MCF 10A (cell line): ENCODE measurements at regions not wholly inside any gene's neighbourhood (a gene's known extent, or its start where the extent isn't known, plus 50 kb on each side); places are given as distances from the start of the nearest gene placed in this dataset.
A peak's percentile ranks its signal among the peaks of the same experiment; 100 is the strongest.

Experiments
- BruUV-seq: library from RNA; stranded (reverse); fragments of 400-500 nt; replicated peaks from 2 replicates; lab custom pipeline; 2021; lab: Mats Ljungman, UMichigan
- CTCF ChIA-PET: fragments of 300-600 bp; sonication (Branson Sonifier 250); formaldehyde crosslinking; extraction: SDS; loops from one replicate; lab custom pipeline; 2021; ENCODE audit warnings: antibody characterized with exemption, inconsistent platforms; lab: Yijun Ruan, JAX
- POLR2A ChIA-PET: fragments of 300-600, 350-650 bp; sonication (Branson Sonifier 250); formaldehyde crosslinking; extraction: SDS; loops from one replicate; lab custom pipeline; 2020; ENCODE audit warnings: antibody characterized with exemption, inconsistent platforms; lab: Yijun Ruan, JAX
- DNase-seq: peaks from one replicate; pipeline ENCODE4 v3.0.0-alpha.2; 2018; ENCODE audit not compliant: unreplicated experiment
- H3K27ac Mint-ChIP-seq: one replicate; pipeline ENCODE4 v1.8.0; 2022; ENCODE audit warnings: mild to moderate bottlenecking, low read depth, mixed read lengths; ENCODE audit not compliant: unreplicated experiment
- H3K27me3 Mint-ChIP-seq: one replicate; pipeline ENCODE4 v1.8.0; 2022; ENCODE audit warnings: mixed read lengths; ENCODE audit not compliant: insufficient read depth, unreplicated experiment
- H3K36me3 Mint-ChIP-seq: one replicate; pipeline ENCODE4 v1.8.0; 2022; ENCODE audit warnings: mild to moderate bottlenecking, moderate library complexity, mixed read lengths; ENCODE audit not compliant: insufficient read depth, unreplicated experiment
- H3K4me1 Mint-ChIP-seq: one replicate; pipeline ENCODE4 v1.8.0; 2022; ENCODE audit warnings: mixed read lengths; ENCODE audit not compliant: insufficient read depth, unreplicated experiment
- H3K4me3 Mint-ChIP-seq: one replicate; pipeline ENCODE4 v1.8.0; 2022; ENCODE audit warnings: mild to moderate bottlenecking, moderate library complexity, mixed read lengths; ENCODE audit not compliant: unreplicated experiment
- H3K9me3 Mint-ChIP-seq: one replicate; pipeline ENCODE4 v1.8.0; 2022; ENCODE audit warnings: mixed read lengths; ENCODE audit not compliant: unreplicated experiment
- intact Hi-C: fragments of 100-400 bp; cut with micrococcal nuclease; formaldehyde crosslinking; loops from 2 replicates; pipeline ENCODE4 v1.14.1; 2022
- TF ChIP-seq, protein P1 (sequence below): fragments of 200-600 bp; IDR thresholded peaks from one replicate; pipeline ENCODE4 v1.8.0; 2022; ENCODE audit warnings: antibody characterized with exemption, mild to moderate bottlenecking; ENCODE audit not compliant: unreplicated experiment

GRCh38 chr11:45395421-45395820 is 109.3 kb upstream of the SYT13 start:
- H3K9me3 Mint-ChIP-seq: no peaks in the 10 kb centered on the region
- no TSS peak for BruUV-seq
- H3K27ac Mint-ChIP-seq: peak overlapping the region; percentile 65
- ChIA-PET CTCF (interaction anchor here (0.7 to 1.3 kb wide), 3 partner anchors 10 to 30 kb away, joined by 3 read pairs; no protein-coding TSS in a partner anchor), POLR2A (no interaction called here)
- H3K4me1 Mint-ChIP-seq: no peaks in the 10 kb centered on the region
- TF ChIP-seq, protein P1, sequence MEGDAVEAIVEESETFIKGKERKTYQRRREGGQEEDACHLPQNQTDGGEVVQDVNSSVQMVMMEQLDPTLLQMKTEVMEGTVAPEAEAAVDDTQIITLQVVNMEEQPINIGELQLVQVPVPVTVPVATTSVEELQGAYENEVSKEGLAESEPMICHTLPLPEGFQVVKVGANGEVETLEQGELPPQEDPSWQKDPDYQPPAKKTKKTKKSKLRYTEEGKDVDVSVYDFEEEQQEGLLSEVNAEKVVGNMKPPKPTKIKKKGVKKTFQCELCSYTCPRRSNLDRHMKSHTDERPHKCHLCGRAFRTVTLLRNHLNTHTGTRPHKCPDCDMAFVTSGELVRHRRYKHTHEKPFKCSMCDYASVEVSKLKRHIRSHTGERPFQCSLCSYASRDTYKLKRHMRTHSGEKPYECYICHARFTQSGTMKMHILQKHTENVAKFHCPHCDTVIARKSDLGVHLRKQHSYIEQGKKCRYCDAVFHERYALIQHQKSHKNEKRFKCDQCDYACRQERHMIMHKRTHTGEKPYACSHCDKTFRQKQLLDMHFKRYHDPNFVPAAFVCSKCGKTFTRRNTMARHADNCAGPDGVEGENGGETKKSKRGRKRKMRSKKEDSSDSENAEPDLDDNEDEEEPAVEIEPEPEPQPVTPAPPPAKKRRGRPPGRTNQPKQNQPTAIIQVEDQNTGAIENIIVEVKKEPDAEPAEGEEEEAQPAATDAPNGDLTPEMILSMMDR: no peak
- peaks cover 46% of the 10 kb centered on the region for H3K27me3 Mint-ChIP-seq
- intact Hi-C loops: no loop called here
- H3K4me3 Mint-ChIP-seq: no peak overlapping the region
- no peak for DNase-seq
- H3K36me3 Mint-ChIP-seq: no peaks in the 10 kb centered on the region

DNA sequence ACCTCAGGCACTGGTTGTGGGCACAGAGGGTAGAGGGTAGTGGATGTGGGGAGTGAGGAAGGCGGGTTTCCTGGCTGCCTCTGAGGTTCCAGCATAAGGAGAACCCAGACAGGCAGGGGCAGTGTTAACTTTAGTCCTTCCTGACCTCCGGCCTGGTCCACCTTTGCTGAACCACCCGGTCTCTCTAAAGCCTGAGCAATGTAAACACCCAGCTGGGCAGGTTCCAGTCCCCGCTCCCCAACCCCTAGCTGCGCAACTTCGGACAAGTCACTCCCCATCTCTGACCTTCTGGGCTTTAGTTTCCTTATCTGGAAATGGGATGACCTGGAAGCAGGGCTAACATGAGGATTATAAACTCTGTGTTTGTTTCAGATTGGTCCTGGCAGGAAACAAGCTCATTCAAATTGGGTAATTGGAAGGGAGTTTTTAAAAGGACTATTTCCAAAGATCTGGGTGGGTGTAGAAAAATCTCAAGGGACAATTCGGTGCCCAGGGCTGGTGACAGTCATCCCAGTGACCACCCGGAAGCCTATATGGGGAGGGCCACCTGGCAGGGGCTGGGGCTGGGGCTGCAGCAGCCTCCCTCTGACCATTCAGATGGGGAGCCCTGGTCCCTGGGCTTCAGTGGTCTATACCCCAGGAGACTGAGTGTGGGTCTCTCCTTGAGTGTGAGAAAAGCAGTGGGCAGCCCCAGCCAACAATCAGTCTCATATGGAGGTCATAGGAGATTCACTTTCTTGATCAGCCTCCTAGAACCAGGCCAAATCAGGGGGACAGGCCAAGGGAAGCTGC is 108.3 kb upstream of the SYT13 start:
- no TSS peak for BruUV-seq
- Mint-ChIP-seq H3K36me3 (no peaks in the 10 kb centered on the region), H3K27ac (peak overlapping the region; percentile 65), H3K9me3 (no peaks in the 10 kb centered on the region), H3K27me3 (peaks cover 48% of the 10 kb centered on the region), H3K4me3 (no peak overlapping the region), H3K4me1 (no peaks in the 10 kb centered on the region)
- TF ChIP-seq, protein P1: no peak
- POLR2A ChIA-PET: no interaction called here
- no peak for DNase-seq
- CTCF ChIA-PET: interaction anchor here (0.8 to 1.6 kb wide), 3 partner anchors 11 to 263 kb away, joined by 3 to 6 read pairs (median 4); no protein-coding TSS in a partner anchor
- intact Hi-C loops: no loop called here

GRCh38 chr11:45393826-45394225 is 107.7 kb upstream of the SYT13 start:
- TF ChIP-seq, protein P1: no peak
- POLR2A ChIA-PET: no interaction called here

DNA sequence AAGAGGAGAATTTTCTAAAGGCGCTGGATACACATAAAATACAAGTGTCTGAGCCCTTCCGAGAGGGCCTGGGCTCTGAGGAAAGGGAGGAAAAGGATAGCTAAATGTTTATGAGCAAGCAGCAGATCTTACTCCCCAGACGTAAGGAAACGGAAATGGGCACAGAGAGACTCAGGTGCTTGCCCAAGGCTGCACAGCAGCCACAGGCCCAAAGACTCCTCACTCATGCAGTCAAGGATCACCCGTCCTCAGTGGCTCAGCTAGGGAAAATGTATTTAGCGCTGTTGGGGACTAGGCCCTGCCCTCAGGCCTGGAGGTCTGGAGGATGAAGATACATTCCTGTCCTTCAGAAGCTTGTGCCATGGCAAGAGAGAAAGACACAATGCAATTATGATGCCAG is 107.2 kb upstream of the SYT13 start:
- CTCF ChIA-PET: interaction anchor here (0.6 to 1.6 kb wide), 3 partner anchors 12 to 464 kb away, joined by 3 to 6 read pairs (median 4); no protein-coding TSS in a partner anchor
- BruUV-seq: no TSS peak
- Mint-ChIP-seq H3K36me3 (no peaks in the 10 kb centered on the region), H3K9me3 (no peaks in the 10 kb centered on the region), H3K4me3 (no peak overlapping the region), H3K4me1 (no peaks in the 10 kb centered on the region), H3K27ac (no peak overlapping the region), H3K27me3 (peaks cover 38% of the 10 kb centered on the region)
- POLR2A ChIA-PET: no interaction called here
- intact Hi-C loops: no loop called here
- DNase-seq: no peak
- TF ChIP-seq, protein P1: no peak

More at GRCh38 chr11:45393826-45394225, 107.7 kb upstream of the SYT13 start:
- Mint-ChIP-seq H3K4me3 (no peak overlapping the region), H3K27me3 (peaks cover 41% of the 10 kb centered on the region), H3K27ac (no peak overlapping the region), H3K9me3 (no peaks in the 10 kb centered on the region), H3K4me1 (no peaks in the 10 kb centered on the region), H3K36me3 (no peaks in the 10 kb centered on the region)
- DNase-seq: no peak
- CTCF ChIA-PET: interaction anchor here (0.8 to 1.6 kb wide), 3 partner anchors 12 to 264 kb away, joined by 3 to 6 read pairs (median 4); no protein-coding TSS in a partner anchor
- BruUV-seq: no TSS peak
- intact Hi-C loops: no loop called here
